IPS-NIHi7 (cell line): ENCODE measurements at regions not wholly inside any gene's neighbourhood (a gene's known extent, or its start where the extent isn't known, plus 50 kb on each side); places are given as distances from the start of the nearest gene placed in this dataset.
"Not testable (repeated sequence)": the region's sequence is repeated elsewhere in the genome, so short reads cannot be mapped to it uniquely, and the experiment has no call there.

ENCODE experiments used
- DNase-seq: peaks from one replicate; pipeline ENCODE4 v3.0.0; 2012; ENCODE audit warnings: mixed read lengths; ENCODE audit errors: extremely low spot score

DNA sequence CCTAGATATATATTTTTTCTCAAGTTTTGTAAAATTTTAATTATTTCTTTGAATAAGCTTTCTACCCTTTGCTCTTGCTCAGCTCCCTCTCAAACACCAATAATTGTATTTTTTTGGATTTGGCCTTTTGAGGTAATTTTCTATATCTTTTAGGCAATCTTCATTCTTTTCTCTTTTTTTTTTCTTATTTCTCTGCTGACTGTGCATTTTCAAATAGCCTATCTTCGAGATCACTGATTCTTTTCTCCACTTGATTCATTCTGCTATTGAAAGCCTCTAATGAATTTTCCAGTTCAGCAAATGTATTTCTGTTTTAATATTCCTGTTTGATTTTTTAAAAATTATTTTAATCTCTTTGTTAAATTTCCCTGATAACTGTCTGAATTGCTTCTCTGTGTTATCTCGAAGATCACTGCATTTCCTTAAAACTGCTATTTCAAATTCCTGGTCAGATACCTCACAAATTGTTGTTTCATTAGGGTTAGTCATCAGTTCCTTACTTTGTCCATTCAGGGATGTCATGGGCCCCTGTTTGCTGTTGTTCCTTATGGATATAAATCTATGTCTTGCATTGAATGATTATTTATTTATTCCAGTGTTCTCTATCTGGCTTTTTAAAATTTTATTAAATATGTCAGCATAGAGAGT, 100.1 kb upstream of the UNC5B start:
- DNase-seq, result no peak

DNA sequence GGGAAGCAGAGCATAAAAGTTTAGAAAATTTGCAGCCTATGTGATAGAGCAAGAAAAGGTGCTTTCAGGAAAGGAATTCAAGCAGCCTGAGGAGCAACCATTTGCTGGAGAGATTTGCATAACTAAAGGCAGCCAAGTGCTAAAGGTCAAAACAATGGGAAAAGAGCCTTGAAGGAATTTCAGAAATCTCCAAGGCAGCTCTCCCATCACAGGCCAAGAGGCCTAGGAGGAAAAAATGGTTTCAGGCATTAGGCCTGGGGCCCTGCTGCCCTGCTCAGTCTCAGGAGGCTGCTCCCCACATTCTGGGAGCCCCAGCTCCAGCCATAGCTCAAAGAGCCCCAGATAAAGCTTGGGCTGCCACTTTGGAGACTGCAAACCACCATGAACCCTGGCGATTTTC, 95.9 kb upstream of the UNC5B start:
- DNase-seq, result no peak

DNA sequence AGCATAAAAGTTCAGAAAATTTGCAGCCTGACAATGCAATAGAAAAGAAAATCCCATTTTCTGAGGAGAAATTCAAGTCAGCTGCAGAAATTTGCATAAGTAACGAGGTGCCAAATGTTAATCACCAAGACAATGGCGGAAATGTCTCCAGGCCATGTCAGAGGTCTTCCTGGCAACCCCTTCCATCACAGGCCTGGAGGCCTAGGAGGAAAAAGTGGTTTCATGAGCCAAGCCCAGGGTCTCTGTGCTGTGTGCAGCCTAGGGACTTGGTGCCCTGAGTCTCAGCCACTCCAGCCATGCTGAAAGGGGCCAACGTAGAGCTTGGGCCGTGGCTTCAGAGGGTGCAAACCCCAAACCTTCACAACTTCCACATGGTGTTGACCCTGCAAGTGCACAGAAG, 94.8 kb upstream of the UNC5B start:
- not testable (repeated sequence) for DNase-seq

DNA sequence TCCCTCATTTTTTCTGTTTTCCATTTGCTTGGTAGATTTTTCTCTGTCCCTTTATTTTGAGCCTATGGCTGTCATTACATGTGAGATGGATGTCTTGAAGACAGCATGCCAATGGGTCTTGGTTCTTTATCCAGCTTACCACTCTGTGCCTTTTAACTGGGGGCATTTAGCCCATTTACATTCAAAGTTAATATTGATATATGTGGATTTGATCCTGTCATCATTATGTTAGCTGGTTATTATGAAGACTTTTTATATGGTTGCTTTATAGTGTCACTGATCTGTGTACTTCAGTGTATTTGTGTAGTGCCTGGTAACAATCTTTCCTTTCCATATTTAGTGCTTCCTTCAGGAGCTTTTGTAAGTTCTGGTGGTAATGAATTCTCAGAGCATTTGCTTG, 89.3 kb upstream of the UNC5B start:
- no peak for DNase-seq

DNA sequence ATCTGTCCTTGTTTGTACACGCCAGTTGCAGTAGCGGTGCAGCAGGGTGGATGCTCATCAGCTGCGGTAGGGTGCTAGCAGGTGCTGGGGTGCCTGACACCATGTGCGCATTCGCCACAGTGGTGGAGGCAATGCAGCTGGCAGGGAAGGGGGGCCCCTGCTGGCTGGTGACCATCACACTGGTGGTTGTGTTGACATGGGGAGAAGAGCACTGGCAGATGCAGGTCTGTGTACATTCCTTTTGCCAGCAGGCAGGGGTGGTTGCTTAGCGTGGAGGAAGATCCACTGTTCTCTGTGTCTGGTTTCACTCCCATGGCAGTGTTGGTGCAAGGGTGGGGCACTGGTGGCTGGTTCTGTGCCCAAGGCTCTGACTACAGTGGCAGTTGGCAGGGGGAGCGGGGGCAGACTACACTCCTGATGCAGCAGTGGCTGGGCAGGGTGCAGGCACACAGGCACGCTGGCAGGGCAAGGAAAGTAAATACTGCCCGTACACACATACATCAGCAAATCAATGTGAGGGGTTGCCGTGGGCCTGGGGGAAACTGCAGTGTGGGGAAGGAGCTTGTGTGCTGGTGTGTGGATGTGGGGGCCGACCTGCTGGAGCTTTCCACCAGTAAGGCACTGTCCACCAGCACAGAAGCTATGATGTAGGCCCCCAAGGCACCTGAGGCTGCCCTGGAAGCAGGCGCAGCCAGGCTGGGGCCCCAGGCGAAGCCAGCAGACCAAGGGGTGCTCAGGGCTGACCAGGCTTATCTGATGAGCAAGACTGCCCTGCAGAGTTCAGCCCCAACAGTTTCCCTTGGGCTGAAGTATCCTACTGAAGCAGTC, 87.2 kb upstream of the UNC5B start:
- peak; percentile 20 for DNase-seq

DNA sequence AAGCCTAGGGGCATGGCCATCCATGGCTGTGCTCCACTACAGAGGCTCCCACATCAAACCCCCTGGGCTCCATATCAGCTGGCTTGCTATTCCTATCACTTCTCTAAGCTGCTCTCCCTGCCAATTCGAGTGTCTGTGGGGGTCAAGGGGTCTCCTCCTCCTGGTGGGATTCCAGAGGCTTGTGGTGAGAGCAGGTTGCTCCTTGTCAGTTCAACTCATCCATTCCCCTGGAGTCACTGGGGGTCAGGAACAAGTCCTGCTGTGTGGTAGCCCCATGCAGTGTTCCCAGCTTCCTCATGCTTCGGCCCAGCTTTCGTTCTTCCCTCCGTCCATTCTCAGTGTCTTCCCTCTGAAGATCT, 86.6 kb upstream of the UNC5B start:
- peak; percentile 10 for DNase-seq

DNA sequence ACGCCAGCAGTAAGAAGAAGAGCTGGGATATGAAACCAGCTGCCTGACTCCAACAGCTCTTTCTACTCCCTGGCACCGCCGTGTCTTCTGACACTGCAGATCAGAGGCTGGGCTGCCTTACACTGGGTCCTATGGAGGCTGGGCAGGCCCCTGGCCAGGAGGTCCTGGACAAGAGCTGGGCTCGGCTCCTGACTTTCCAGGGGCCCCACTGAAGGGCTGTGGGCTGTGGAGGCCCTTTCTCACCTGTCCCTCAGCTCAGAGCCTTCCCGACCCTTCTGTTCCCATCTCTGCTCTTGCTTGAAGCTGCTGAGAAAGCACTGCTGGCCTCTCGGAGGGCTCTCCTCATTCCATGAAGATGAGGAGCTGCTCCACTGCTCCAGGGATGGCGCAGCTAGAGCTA, 85.9 kb upstream of the UNC5B start:
- DNase-seq, result peak; percentile 5

DNA sequence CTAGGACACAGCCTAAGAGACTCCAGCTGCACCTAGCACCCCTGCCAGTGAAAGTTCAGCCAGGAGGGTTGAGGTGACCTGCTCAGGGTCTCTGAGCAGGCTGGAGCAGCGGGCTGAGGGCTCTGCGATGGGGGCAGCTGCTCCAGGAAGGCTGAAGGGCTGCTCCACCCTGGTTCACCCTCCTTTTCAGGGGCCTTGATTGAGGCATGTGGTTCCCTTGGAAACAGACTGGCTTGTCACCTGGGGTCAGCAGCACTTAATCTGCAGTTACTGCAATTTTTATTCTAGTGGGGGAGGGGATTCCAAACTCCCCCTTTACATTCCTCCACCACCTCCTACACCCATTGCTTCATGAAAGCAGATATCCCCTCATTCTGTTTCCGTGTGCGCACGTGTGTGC, 85.3 kb upstream of the UNC5B start:
- DNase-seq, result peak; percentile 23

DNA sequence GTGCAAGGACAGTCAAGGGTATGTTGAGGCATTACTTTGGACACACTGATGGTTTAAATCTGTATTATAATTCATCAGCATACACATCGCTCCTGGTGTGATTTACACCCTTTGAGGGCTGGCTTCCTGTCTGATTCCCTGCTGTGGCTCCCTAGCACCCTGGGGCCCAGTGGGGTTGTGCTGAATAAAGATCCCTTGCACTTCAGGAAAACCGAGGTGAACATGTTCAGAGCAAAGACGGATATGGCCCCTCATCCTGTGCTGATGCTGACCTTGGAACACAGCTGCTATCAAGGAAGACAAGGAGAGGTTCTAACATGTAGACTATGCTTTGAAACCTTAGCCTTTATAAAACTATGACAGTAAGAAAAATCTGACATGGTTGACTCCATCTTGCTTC, 84.6 kb upstream of the UNC5B start:
- DNase-seq, result peak; percentile 7

DNA sequence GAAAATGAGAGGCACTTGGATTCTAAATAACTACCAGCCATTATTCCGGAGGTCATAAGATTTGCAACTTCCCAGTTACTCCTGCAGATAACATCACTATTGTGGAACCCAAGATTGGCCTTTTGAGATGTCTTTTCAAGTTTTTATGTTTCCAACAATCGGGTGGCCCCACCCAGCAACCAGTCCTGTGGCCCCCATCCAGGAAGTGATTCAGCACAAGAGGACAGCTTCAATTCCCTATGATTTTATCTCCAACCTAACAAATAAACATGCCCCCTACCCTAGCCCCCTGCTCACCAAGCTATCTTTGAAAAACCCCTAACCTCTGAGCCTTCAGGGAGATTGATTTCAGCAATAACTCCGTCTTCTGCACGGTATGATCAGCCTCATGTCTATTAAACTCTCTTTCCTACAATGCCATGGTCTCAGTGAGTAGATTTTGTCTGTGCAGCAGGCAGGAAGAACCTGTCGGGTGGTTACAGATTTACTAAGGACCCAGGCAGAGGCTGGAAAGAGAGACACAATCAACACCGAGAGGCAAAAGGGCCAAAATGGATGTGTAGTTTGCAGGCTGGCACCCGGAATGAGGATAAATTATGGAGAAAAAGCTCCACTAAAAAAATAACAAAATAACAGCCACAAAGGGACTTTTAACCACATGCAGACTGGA, 83.9 kb upstream of the UNC5B start:
- peak; percentile 2 for DNase-seq

DNA sequence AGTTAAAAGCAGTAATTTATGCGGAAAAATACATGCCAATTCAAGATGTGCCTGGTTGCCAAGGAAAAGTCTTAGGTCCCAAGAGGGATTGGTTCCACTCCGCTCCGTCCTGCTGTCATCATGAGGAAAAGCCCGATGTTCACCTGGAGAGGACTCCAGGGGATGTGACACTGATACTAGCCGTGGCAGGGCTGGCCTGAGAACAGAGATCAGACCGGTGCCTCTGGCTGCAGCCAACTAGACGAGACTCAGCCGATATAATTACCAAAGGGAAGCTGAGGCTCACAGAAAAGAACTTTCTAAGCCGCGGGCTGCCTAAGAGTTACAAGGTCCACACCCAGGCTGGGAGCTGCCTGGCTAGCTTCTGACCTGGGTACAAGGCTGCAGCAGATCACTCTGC, 81.3 kb upstream of the UNC5B start:
- peak; percentile 4 for DNase-seq

DNA sequence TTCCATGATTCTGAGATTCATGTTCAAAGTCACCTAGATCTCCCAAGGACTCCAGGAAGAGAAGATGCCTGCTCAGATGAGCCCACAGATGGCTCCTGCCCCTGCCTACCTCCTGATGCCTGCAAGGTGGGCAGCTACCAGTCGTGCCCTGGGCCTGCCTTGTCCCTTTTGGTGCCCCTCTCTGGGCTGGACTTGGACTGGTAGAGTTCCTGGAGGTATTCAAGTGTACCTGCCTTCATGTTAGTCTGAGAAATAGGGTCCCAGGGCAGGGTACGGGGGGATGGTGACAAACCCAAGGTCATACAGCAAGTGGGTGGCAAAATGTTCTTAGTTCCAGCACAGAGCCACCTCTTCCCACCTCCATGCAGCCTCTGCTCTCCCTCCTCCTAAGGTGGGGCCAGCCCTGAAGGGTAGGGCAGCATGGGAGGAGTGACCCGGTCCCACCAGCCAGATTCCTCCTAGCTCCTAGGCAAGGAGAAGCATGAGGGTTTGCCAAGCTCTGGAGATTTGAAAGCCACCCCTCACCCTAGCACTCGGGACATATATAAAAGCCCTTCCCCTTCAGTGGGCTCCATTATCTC, 80.8 kb upstream of the UNC5B start:
- peak; percentile 5 for DNase-seq

DNA sequence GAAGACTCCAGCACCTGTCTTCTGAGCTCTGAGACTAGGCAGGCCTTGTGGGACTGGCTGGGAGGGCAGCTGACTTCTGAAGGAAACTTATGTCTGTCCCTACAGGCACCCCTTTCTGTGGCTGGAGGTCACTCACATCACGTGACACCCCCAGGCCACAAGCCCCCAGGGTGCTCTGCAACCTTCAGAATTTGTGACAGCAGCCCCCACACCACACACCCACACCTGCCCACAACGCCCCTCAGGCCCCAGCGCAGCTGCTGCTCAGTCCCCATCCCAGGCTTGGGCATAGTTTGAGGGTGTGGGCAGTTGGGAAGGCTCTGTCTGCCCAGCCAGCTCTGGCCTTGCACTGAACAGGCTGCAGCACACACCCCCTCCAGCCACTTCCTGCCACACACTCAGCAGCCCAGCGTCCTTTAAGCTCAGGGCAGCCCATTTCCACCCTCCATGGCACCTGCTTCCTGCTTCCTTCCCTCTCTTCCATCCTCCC, 80.0 kb upstream of the UNC5B start:
- DNase-seq, result peak; percentile 10

DNA sequence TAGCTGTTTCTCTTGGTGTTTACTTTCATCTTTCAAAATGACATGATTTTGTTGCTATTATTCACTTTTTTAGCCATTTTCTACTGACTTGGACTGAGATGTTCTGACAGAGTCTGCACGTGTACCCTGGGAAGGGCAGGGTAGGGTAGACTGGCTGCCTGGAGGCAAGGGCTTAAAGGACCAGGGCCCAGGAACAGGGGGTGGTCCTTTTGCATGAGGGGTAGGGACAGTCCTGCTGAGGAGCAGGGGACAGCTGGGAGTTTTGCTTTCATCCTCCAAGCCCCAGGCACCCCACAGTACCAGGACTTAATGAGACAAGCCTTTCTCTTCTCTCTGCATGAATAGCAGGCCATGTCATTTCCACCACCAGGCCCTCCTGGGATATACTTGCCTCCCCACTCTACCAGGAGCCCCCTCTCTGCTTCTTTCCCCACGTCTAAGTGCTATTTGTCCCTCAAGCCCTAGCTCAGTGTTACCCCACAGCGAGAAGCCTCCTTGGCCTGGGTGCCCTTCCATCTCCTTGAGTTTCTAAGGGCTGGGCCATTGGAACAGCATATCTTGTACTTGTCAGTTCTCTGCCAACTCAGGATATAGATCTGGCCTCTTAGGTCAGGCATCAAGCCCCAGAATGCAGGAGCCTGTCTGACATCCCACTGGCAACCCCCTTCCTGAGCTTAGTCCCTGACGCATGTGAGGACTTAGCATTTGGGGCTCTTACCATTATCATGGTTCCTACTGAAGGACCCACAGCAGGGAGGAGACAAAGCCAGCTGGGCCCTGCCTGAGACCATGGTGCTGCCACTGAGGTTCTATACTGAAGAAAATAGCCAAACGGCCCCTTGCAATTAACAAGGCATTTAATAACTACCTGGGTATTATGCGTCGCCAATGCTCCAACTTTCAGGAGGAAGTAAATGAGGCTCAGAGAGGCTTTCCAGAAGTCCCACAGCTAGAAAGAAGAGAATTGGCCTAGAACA, 78.4 kb upstream of the UNC5B start:
- DNase-seq, result peak; percentile 6

DNA sequence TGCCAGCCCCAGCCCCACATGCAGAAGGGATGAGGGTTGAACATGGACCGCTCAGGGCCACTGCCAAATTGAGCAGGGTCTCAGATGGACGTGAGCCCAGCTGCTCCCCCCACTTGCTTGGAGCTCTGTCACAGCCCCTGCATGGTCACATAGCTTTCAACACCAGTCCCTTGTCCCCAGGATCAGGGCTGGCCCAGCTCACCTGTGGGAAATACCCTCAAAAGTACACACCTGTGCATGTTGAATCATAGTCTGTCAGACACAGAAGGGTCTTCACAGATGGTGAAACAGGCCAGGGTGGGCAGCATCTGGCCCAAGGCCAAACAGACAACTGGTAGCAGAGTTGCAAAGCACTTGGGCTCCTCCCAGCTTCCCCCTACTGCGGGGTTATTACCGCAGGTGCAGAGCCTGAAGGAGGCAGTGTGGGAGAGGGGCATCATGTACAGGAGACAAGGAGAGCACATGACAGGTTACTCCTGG, 77.6 kb upstream of the UNC5B start:
- peak; percentile 50 for DNase-seq

DNA sequence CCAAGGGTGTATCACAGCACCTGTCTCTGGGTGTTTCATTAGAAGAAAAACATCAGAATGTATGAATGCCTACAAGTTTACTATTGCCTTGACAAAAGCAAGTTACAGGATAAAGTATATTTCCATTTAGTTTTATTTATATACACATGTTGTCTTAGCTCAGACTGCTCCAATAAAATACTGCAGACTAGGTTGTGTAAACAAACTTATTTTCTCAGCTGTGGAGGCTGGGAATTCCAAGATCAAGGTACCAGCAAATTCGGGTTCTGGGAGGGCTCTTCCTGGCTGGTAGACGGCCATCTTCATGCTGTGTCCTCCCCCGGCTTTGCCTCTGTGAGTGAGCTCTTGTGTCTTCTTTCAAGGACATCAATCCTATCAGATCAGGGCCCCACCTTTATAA, 77.1 kb upstream of the UNC5B start:
- DNase-seq, result no peak

DNA sequence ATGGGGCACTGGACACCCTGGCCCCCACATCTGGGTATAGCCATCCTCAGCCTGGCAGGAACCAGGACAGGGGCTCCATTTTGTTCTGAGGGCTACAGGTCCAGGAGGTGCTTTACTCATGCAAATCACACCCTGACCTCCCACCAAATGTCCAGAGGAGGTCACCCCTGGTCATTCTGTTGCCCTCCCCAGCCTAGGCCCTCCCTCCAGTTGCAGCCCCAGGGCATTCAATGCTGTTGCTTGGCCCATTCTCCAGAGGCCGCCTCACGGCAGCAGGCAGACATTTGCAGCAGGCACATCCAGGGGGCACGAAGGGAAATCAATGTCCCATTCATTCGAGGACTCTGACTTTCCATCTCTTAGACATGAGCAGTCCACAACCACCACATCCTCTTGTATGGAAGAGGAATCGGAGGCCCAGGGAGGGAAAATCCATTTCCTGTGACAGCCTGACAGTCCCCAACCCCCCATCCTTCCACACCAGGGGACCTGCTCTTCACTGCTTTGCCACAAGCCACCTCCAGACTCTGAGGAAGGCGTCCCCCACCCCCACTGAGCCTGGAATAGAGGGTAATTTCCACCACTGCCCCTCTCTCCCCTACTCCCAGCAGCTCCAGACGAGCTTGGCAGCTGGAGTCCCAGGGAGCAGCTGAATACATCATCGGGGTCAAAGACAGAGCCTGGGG, 76.2 kb upstream of the UNC5B start:
- peak; percentile 41 for DNase-seq

DNA sequence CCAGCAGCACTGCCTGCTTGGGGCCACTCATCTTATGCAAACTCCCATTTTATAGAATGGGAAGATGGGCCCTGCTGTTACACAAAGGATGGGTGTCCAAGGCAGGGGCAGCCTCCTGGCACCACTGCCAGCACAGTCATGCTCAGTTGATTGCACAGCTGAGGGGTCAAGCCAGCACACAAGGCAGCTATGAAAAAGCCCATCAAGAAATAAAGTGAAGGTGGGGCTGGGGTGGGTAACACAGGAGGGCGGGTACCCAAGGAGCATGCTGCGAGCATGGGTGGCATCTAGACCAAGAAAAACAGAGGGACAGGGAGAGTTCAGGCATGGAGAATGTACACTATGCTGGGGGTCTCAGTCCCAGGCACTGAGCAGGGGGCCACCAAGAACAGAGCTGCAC, 74.7 kb upstream of the UNC5B start:
- no peak for DNase-seq

DNA sequence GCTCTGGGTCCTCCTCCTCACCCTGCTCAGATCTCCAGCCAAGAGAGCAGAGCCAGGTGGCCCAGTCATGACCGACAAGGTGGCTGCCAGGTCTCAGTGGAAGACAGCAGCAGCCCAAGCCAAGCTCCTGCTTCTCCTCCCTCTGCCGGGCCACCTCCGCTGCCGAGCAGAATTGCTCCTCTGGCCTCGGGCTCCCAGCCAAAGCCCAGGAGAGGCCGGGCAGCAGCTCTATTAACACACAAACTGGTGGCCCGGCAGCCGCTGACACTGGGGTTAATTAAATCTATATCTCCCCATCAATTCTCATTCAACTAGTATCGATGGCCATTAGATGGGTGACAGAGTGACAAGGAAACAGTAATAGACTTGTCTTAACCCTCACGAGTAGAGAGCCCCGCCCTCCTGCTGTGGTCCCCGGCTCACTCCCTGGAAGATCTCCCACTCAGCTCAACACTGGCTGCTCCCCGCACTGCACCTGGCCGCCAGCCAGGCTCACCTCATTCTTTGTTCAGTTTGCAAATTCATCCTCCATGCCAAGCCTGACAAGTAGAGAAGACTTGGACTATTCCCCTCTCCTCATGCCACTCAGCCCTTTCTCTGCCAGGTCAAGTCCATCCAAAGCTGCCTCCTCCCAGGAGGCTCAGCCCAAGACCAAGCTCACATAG, 74.1 kb upstream of the UNC5B start:
- DNase-seq, result no peak

DNA sequence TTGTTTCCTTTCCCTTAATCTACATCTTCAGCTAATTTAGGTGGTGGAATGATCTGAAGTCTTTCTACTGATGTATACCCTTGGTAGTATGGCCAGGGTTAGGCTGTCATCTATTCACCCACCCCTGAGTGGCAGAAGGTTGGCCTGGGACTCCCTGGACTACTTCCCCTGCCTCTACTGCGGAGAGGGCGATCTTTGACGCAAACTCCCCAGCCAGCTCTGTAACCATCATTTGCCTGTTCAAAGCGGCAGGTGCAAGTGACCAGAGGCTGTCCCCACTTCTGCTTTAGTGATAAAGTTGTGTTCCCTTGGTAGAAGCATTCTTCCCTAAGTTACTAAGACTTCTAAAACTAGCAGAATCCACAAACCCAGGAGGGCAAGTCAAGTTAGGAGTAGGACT, 70.8 kb upstream of the UNC5B start:
- DNase-seq, result no peak
